GM10266 (cell line): ENCODE measurements at regions not wholly inside any gene's neighbourhood (a gene's known extent, or its start where the extent isn't known, plus 50 kb on each side); places are given as distances from the start of the nearest gene placed in this dataset.

Experiments
- DNase-seq: peaks from one replicate; pipeline ENCODE4 v3.0.0; 2012; ENCODE audit errors: extremely low spot score
- TF ChIP-seq, protein P1 (sequence below): IDR thresholded peaks from 2 replicates; pipeline ENCODE4 v1.5.1; 2012; ENCODE audit warnings: mild to moderate bottlenecking, low read depth; ENCODE audit not compliant: control insufficient read depth, insufficient read depth; ENCODE audit errors: missing control alignments

DNA sequence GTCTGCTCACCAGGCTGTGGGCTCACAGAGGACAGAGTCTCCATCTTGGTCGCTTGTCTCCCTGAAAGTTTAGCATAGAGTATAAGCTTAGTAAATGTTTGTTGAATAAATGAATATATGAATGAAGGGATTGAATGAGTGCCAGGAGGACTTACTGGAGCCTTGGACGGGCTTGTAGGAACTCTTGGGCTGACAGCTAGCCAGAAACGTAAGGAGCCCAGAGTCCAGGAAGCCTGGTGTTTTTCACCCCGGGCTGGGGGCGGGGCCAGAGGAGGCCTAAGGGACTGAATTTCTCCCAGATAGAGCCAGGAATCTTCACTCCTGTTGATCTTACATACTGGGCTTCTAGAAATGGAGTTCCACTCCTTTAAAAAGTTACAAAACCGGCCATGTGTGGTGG is 68.5 kb upstream of the SRSF6 start:
- TF ChIP-seq, protein P1, sequence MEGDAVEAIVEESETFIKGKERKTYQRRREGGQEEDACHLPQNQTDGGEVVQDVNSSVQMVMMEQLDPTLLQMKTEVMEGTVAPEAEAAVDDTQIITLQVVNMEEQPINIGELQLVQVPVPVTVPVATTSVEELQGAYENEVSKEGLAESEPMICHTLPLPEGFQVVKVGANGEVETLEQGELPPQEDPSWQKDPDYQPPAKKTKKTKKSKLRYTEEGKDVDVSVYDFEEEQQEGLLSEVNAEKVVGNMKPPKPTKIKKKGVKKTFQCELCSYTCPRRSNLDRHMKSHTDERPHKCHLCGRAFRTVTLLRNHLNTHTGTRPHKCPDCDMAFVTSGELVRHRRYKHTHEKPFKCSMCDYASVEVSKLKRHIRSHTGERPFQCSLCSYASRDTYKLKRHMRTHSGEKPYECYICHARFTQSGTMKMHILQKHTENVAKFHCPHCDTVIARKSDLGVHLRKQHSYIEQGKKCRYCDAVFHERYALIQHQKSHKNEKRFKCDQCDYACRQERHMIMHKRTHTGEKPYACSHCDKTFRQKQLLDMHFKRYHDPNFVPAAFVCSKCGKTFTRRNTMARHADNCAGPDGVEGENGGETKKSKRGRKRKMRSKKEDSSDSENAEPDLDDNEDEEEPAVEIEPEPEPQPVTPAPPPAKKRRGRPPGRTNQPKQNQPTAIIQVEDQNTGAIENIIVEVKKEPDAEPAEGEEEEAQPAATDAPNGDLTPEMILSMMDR: no peak
- DNase-seq: no peak

DNA sequence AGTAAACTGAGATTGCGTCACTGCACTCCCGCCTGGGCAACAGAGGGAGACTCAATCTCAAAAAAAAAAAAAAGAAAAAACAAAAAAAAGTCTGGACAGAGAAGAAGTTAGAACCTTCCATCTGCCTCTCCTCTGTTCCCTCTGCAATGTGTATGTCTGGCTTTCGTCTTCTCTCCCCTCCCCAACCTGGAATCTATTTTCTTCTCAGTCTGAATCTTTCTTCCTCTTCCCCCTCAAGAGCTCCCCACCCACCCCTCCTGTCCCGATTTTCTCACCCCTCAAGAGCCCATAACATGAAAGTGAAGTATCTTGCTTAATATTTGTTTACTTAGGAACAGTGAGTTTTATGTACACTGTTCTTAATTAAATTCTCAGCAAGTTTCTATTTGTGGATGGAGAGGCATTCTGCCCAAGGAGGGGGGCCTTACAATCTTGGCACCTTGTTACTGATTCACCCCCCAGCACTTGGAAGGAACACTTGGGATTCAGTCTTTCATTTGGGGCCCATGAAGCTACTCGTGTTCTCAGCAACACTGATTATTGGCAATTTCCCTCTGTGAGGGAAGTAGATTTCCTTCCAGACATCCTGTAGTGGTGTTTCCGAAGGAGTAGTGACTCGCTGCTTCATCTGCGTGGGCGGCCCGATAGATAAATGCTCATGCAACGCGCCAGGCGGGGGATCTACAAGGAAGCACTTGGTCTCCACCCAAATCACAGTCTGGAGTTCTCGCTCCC is 69.3 kb upstream of the SRSF6 start:
- no peak for DNase-seq
- TF ChIP-seq, protein P1: no peak

DNA sequence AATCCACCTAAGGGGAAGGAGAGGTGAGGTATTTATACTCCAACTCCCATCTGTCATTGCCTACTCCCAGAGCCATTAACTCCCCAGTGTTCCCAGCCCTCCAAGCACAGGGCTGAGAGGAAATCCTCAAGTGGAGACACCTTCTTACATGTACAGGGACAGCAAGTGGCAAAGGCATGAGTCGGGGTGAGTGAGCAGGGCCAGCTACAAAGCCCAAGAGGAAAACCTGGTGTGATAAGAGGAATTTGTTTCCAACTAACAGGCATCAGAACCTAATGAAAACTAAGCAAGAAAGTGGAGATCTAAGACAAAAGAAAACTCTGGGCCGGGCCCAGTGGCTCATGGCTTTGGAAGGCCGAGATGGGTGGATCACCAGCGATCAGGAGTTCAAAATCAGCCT is 70.0 kb upstream of the SRSF6 start:
- TF ChIP-seq, protein P1: no peak
- no peak for DNase-seq

DNA sequence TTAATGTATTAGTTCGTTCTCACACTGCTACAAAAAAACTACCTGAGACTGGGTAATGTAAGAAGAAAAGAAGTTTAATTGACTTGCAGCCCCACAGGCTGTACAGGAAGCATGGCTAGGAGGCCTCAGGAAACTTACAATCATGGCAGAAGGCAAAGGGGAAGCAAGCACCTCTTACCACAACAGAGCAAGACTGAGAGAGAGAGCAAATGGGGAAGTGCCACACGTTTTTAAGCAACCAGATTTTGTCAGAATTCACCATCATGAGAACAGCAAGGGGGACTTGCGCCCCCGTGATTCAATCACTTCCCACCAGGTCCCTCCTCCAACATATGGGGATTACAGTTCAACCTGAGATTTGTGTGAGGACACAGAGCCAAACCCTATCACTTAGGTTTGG is 70.8 kb upstream of the SRSF6 start:
- no peak for DNase-seq
- TF ChIP-seq, protein P1: no peak

DNA sequence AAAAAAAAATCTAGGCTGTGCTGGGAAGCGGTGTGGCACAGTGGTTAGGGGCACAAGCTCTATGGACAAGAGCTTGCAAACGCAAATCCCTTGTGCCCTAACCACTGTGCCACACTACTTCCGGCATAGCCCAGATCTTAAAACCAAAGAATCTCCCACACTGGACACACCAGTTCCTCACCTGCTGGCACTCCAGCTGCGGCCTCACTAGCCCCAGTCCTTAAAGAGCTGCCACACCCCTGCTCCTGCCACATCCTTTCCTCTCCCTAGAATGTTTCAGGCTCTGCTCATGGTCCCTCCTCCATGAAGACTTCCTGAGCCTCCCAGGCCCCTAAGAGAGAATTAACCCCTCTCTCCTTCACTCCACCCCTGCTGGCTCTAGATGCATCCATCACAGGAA is 71.8 kb upstream of the SRSF6 start:
- TF ChIP-seq, protein P1: no peak
- no peak for DNase-seq

DNA sequence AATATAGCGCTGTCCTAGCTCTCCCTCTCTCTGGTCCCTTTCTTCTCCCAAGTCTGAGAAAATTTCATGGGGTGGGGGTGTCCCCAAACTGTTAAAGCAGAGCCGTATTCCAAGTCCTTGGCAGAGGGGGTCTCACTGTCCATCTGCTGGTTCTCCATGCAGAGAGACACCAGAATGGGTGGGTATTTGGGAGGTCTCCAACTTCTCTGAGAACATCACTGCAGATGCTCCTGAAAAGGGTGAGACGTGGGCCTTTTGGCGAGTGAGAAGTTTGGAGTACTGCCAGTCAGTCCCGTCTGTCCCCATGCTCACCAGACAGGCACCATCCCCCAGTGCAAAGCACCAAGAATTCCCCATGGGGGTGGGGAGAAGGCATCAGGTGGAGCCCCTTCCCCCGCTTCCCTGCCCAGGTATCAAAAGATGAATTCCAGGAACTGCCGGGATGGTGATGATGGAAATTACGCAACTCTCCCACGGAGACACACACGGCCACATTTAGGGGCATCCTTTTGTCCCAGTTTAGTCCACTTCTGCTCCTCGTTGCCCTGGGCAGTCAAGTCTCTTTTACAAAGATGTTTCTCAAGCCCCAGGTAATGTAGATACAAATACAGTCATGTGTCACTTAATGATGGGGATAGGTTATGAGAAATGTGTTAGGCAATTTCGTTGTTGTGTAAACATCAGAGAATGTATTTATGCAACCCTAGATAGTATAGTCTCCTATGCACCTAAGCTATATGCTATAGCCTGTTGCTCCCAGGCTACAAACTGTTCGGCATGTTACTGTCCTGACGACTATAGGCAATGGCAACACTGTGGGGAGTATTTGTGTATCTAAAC is 73.4 kb upstream of the SRSF6 start:
- TF ChIP-seq, protein P1: no peak
- DNase-seq: no peak
